GM12878 (cell line): ENCODE measurements at regions not wholly inside any gene's neighbourhood (a gene's known extent, or its start where the extent isn't known, plus 50 kb on each side); places are given as distances from the start of the nearest gene placed in this dataset.

Experiments
- ATAC-seq: fragments of 200-7000 bp; cut with Tn5 transposase; 3 replicates; pipeline ENCODE4 v1.9.1; 2020; ENCODE audit warnings: mild to moderate bottlenecking, moderate library complexity
- BruUV-seq: library from RNA; stranded (reverse); fragments of 400-500 nt; replicated peaks from 2 replicates; lab custom pipeline; 2021; lab: Mats Ljungman, UMichigan
- CTCF ChIA-PET: fragments of 300-600 bp; sonication (Branson Sonifier 250); formaldehyde crosslinking; extraction: SDS; loops from one replicate; lab custom pipeline; 2021; ENCODE audit warnings: inconsistent platforms; lab: Yijun Ruan, JAX
- POLR2A ChIA-PET: fragments of 350-600 bp; formaldehyde crosslinking; extraction: SDS; loops from one replicate; lab custom pipeline; 2021; ENCODE audit warnings: inconsistent platforms; lab: Charles Lee
- RAD21 ChIA-PET: fragments of 300-600 bp; sonication (Branson Sonifier 250); formaldehyde crosslinking; loops from one replicate; lab custom pipeline; 2023; ENCODE audit warnings: antibody characterized with exemption; ENCODE audit not compliant: unreplicated experiment; lab: Charles Lee
- SMC1A ChIA-PET: fragments of 300-600 bp; sonication (Branson Sonifier 250); formaldehyde crosslinking; loops from one replicate; lab custom pipeline; 2023; ENCODE audit not compliant: unreplicated experiment, uncharacterized antibody; lab: Charles Lee
- DNase-seq: peaks from one replicate; pipeline ENCODE4 v3.0.0-alpha.2; 2011; ENCODE audit warnings: low read depth, low spot score
- FAIRE-seq: peaks from 3 replicates; lab custom pipeline; 2011; peaks lifted over from hg19 to GRCh38; lab: Jason Lieb, UNC
- H2AFZ ChIP-seq: 2 replicates; pipeline ENCODE4 v1.6.0; 2011; ENCODE audit warnings: low read depth, low read length, control low read depth; ENCODE audit not compliant: control insufficient read depth
- H3K27ac ChIP-seq: 2 replicates; pipeline ENCODE4 v1.5.1; 2011; ENCODE audit warnings: control low read depth; ENCODE audit not compliant: control insufficient read depth, insufficient read depth
- H3K27me3 ChIP-seq, 2 experiments: replicated peaks in 1 of 2; 2 replicates each; pipeline versions ENCODE4 v1.6.0 to v1.6.1; 2011; ENCODE audit warnings: low read length in 1 of 2; ENCODE audit not compliant: control insufficient read depth in 2 of 2, insufficient read depth in 2 of 2
- H3K36me3 ChIP-seq, 2 experiments: 2 replicates each; pipeline ENCODE4 v1.5.1; 2011; ENCODE audit warnings: low read length in 1 of 2; ENCODE audit not compliant: control insufficient read depth in 2 of 2, insufficient read depth in 2 of 2
- H3K4me1 ChIP-seq: 2 replicates; pipeline ENCODE4 v1.6.1; 2011; ENCODE audit warnings: mild to moderate bottlenecking, low read length, moderate library complexity, mixed read lengths; ENCODE audit not compliant: control insufficient read depth, insufficient read depth
- H3K4me2 ChIP-seq: 2 replicates; pipeline ENCODE4 v1.6.0; 2011; ENCODE audit warnings: control low read depth; ENCODE audit not compliant: control insufficient read depth, insufficient read depth
- H3K4me3 ChIP-seq: fragments of 200-600 bp; sonication (generic); 2 replicates; pipeline ENCODE4 v1.5.1; 2016
- H3K79me2 ChIP-seq: 2 replicates; pipeline ENCODE4 v1.6.0; 2011; ENCODE audit warnings: low read length; ENCODE audit not compliant: control insufficient read depth, insufficient read depth
- H3K9ac ChIP-seq: 2 replicates; pipeline ENCODE4 v1.8.0; 2011; ENCODE audit warnings: low read length, control low read depth, mixed read lengths; ENCODE audit not compliant: control insufficient read depth, insufficient read depth
- H3K9me3 ChIP-seq: replicated peaks from 3 replicates; pipeline ENCODE4 v1.5.1; 2011; ENCODE audit warnings: mild to moderate bottlenecking, low read length; ENCODE audit not compliant: control insufficient read depth, insufficient read depth
- H4K20me1 ChIP-seq: 2 replicates; pipeline ENCODE4 v1.6.0; 2011; ENCODE audit not compliant: control insufficient read depth, insufficient read depth
- CBX3 ChIP-seq: fragments of 200-600 bp; sonication (generic); IDR thresholded peaks from 2 replicates; pipeline ENCODE4 v1.6.1; 2016; ENCODE audit warnings: low read depth, borderline replicate concordance
- IRF3 ChIP-seq: fragments of 450-650 bp; IDR thresholded peaks from 2 replicates; pipeline ENCODE4 v1.6.1; 2014; ENCODE audit warnings: mild to moderate bottlenecking
- MYB ChIP-seq: fragments of 150-350 bp; IDR thresholded peaks from 2 replicates; pipeline ENCODE4 v1.6.1; 2014; ENCODE audit warnings: mild to moderate bottlenecking, low read depth, low read length, borderline replicate concordance
- NR2F1 ChIP-seq: fragments of 450-650 bp; conservative IDR thresholded peaks from 2 replicates; pipeline ENCODE4 v1.6.1; 2017; ENCODE audit warnings: mild to moderate bottlenecking
- PKNOX1 ChIP-seq: fragments of 450-650 bp; IDR thresholded peaks from 2 replicates; pipeline ENCODE4 v1.6.1; 2016; ENCODE audit warnings: mild to moderate bottlenecking
- REST ChIP-seq: IDR thresholded peaks from 2 replicates; pipeline ENCODE4 v1.6.1; 2012; ENCODE audit warnings: mild to moderate bottlenecking, low read depth, low read length
- RFX5 ChIP-seq: IDR thresholded peaks from 2 replicates; pipeline ENCODE4 v1.6.1; 2011; ENCODE audit warnings: low read depth, low read length, improper control_type of control experiment
- WGBS: methylation state at CpG from one replicate; pipeline ENCODE4 v1.1.6; 2016; ENCODE audit warnings: low lambda C conversion rate; ENCODE audit not compliant: insufficient replicate concordance, insufficient coverage; ENCODE audit errors: missing lambda C conversion rate; 5-methylcytosine and 5-hydroxymethylcytosine counted together
- in situ Hi-C: fragments of 300-500 bp; cut with MboI; formaldehyde crosslinking; loops from 9 replicates; pipeline ENCODE4 v1.14.3; 2018; ENCODE audit warnings: mixed read lengths
- intact Hi-C: fragments of 100-400 bp; cut with micrococcal nuclease; formaldehyde crosslinking; loops from one replicate; pipeline ENCODE4 v1.14.2; 2022; ENCODE audit not compliant: unreplicated experiment
- TF ChIP-seq, protein P1 (sequence below): IDR thresholded peaks from 2 replicates; pipeline ENCODE4 v1.6.1; 2012; ENCODE audit warnings: low read length, inconsistent platforms

DNA sequence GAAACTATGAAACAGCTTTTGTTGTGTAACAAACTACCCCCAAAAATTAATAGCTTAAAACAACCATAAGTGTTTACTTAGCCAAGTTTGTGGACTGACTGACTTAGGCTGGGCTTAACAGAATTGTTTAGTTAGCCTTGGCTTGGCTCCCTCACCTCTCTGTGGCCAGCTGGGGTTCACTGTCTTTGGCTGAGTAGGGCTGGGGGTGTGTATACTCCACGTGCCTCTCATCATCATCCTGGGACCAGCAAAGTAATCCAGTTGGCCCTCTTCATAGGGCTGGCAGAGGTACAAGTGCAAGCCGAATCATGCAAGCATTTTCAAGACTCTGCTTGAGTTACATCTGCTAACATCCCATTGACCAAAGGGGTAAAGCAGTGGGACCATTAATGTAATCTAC, 252.3 kb downstream of the BRINP2 start:
- in situ Hi-C loops = no loop called here
- FAIRE-seq (no peak), ATAC-seq (no peak), DNase-seq (no peak)
- intact Hi-C loops = no loop called here
- no TSS peak for BruUV-seq
- 0% methylated on average over 2 of the region's 2 CpGs for WGBS
- no peaks in the 10 kb centered on the region for H4K20me1 ChIP-seq
- ChIA-PET SMC1A (interaction anchor here (0.6 to 1.7 kb wide), 2 partner anchors 350 to 512 kb away, joined by 3 read pairs; no protein-coding TSS in a partner anchor), RAD21 (no interaction called here), POLR2A (no interaction called here), CTCF (no interaction called here)
- H3K4me3 ChIP-seq = no peak overlapping the region
- H3K9ac ChIP-seq = no peak overlapping the region
- H3K79me2 ChIP-seq = no peaks in the 10 kb centered on the region
- H2AFZ ChIP-seq = no peak overlapping the region
- no peaks in the 10 kb centered on the region for H3K27me3 ChIP-seq
- no peaks in the 10 kb centered on the region for H3K4me1 ChIP-seq
- no peaks in the 10 kb centered on the region for H3K36me3 ChIP-seq
- H3K4me2 ChIP-seq = no peak overlapping the region
- H3K9me3 ChIP-seq = no peaks in the 10 kb centered on the region
- H3K27ac ChIP-seq = no peak overlapping the region
- TF ChIP-seq, protein P1, sequence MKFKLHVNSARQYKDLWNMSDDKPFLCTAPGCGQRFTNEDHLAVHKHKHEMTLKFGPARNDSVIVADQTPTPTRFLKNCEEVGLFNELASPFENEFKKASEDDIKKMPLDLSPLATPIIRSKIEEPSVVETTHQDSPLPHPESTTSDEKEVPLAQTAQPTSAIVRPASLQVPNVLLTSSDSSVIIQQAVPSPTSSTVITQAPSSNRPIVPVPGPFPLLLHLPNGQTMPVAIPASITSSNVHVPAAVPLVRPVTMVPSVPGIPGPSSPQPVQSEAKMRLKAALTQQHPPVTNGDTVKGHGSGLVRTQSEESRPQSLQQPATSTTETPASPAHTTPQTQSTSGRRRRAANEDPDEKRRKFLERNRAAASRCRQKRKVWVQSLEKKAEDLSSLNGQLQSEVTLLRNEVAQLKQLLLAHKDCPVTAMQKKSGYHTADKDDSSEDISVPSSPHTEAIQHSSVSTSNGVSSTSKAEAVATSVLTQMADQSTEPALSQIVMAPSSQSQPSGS = no peak
- no peak for TF ChIP-seq CBX3
- no peak for TF ChIP-seq RFX5
- no peak for TF ChIP-seq MYB
- no peak for TF ChIP-seq REST
- no peak for TF ChIP-seq NR2F1
- TF ChIP-seq PKNOX1 = no peak
- no peak for TF ChIP-seq IRF3
